H1 (cell line): ENCODE measurements at regions not wholly inside any gene's neighbourhood (a gene's known extent, or its start where the extent isn't known, plus 50 kb on each side); places are given as distances from the start of the nearest gene placed in this dataset.

Experiments
- CTCF ChIA-PET: fragments of 300-600 bp; sonication (Branson Sonifier 250); formaldehyde crosslinking; loops from one replicate; lab custom pipeline; 2021; ENCODE audit not compliant: partially characterized antibody; lab: Charles Lee
- POLR2A ChIA-PET: fragments of 300-600 bp; sonication (Branson Sonifier 250); formaldehyde crosslinking; loops from one replicate; lab custom pipeline; 2021; ENCODE audit warnings: inconsistent platforms; ENCODE audit not compliant: partially characterized antibody; lab: Charles Lee
- DNase-seq, 2 experiments: peaks; one replicate each; pipeline versions ENCODE4 v3.0.0 to v3.0.0-alpha.2; 2010 to 2022; ENCODE audit warnings: low spot score in 2 of 2, low read depth in 1 of 2, mixed read lengths in 1 of 2
- FAIRE-seq: peaks from 2 replicates; lab custom pipeline; 2011; peaks lifted over from hg19 to GRCh38; lab: Jason Lieb, UNC
- H2AFZ ChIP-seq: 2 replicates; pipeline ENCODE4 v1.8.1; 2012; ENCODE audit warnings: low read length, inconsistent platforms
- H2AK5ac ChIP-seq: 2 replicates; pipeline ENCODE4 v1.6.1; 2013; ENCODE audit warnings: low read depth, low read length
- H2BK120ac ChIP-seq: replicated peaks from 2 replicates; pipeline ENCODE3; 2013; ENCODE audit warnings: low read depth, low read length, inconsistent platforms
- H2BK12ac ChIP-seq: 2 replicates; pipeline ENCODE4 v1.6.1; 2013; ENCODE audit warnings: low read depth, low read length
- H2BK15ac ChIP-seq: 2 replicates; pipeline ENCODE4 v1.6.1; 2013; ENCODE audit warnings: low read length
- H2BK20ac ChIP-seq: 2 replicates; pipeline ENCODE4 v1.6.1; 2013; ENCODE audit warnings: low read length
- H2BK5ac ChIP-seq: 2 replicates; pipeline ENCODE4 v1.6.1; 2013; ENCODE audit warnings: low read depth, low read length
- H3K14ac ChIP-seq: 2 replicates; pipeline ENCODE4 v1.6.1; 2013; ENCODE audit warnings: inconsistent platforms; ENCODE audit not compliant: insufficient read length
- H3K18ac ChIP-seq: 2 replicates; pipeline ENCODE4 v1.6.1; 2013; ENCODE audit warnings: low read length; ENCODE audit errors: extremely low read depth
- H3K23ac ChIP-seq: 2 replicates; pipeline ENCODE4 v1.6.1; 2013; ENCODE audit warnings: inconsistent platforms; ENCODE audit not compliant: insufficient read length
- H3K23me2 ChIP-seq: 2 replicates; pipeline ENCODE4 v1.6.1; 2013; ENCODE audit warnings: low read depth, low read length
- H3K27ac ChIP-seq: 2 replicates; pipeline ENCODE4 v1.6.1; 2011; ENCODE audit warnings: low read depth, low read length, inconsistent platforms
- H3K27me3 ChIP-seq, 4 experiments: replicated peaks in 1 of 4; 1 replicate in 1 of 4; 2 replicates in 3 of 4; pipeline versions ENCODE4 v1.6.1 to v1.8.1; 2011 to 2013; ENCODE audit warnings: low read length in 3 of 4, mild to moderate bottlenecking in 3 of 4, inconsistent platforms in 2 of 4, mixed read lengths in 2 of 4, moderate library complexity in 1 of 4; ENCODE audit not compliant: control insufficient read depth in 3 of 4, insufficient read depth in 3 of 4; ENCODE audit errors: extremely low read depth in 1 of 4
- H3K36me3 ChIP-seq, 4 experiments: 2 replicates each; pipeline versions ENCODE4 v1.6.1 to v1.8.1; 2011 to 2013; ENCODE audit warnings: mild to moderate bottlenecking in 4 of 4, low read length in 3 of 4, moderate library complexity in 2 of 4, control low read depth in 1 of 4, inconsistent platforms in 1 of 4; ENCODE audit not compliant: insufficient read depth in 4 of 4, control insufficient read depth in 2 of 4
- H3K4ac ChIP-seq: replicated peaks from 2 replicates; pipeline ENCODE3; 2013; ENCODE audit warnings: low read length, low read depth, mixed read lengths, inconsistent platforms; ENCODE audit not compliant: insufficient read length
- H3K4me1 ChIP-seq, 4 experiments: replicated peaks in 1 of 4; 1 replicate in 1 of 4; 2 replicates in 3 of 4; pipeline versions ENCODE4 v1.6.1 to v1.8.1; 2011 to 2013; ENCODE audit warnings: low read length in 3 of 4, inconsistent platforms in 2 of 4, mixed read lengths in 1 of 4; ENCODE audit not compliant: insufficient read depth in 4 of 4, control insufficient read depth in 3 of 4
- H3K4me2 ChIP-seq, 2 experiments: 2 replicates each; pipeline versions ENCODE4 v1.6.1 to v1.8.1; 2011 to 2013; ENCODE audit warnings: low read depth in 2 of 2, low read length in 2 of 2, control low read depth in 1 of 2, inconsistent platforms in 1 of 2, mild to moderate bottlenecking in 1 of 2; ENCODE audit not compliant: insufficient read depth in 1 of 2
- H3K4me3 ChIP-seq, 4 experiments: fragments of 200-600, 300-600 bp in 1 of 4; sonication (generic), shearing (Covaris generic), sonication (Bioruptor Twin) in 1 of 4; 2 replicates each; pipeline versions ENCODE4 v1.5.1 to v1.8.1; 2011 to 2016; ENCODE audit warnings: low read length in 4 of 4, low read depth in 3 of 4, control low read depth in 2 of 4, inconsistent platforms in 2 of 4, mild to moderate bottlenecking in 2 of 4, mixed read lengths in 1 of 4, moderate library complexity in 1 of 4; ENCODE audit not compliant: insufficient read depth in 2 of 4; ENCODE audit errors: extremely low read depth in 1 of 4
- H3K56ac ChIP-seq: replicated peaks from 2 replicates; pipeline ENCODE3; 2013; ENCODE audit warnings: low read depth, mild to moderate bottlenecking, mixed read lengths, low read length, inconsistent platforms; ENCODE audit not compliant: insufficient read length
- H3K79me1 ChIP-seq: 2 replicates; pipeline ENCODE4 v1.6.1; 2013; ENCODE audit warnings: low read depth, low read length, control low read depth
- H3K79me2 ChIP-seq, 2 experiments: 2 replicates each; pipeline versions ENCODE4 v1.6.1 to v1.8.1; 2012 to 2013; ENCODE audit warnings: low read length in 2 of 2, mild to moderate bottlenecking in 2 of 2, inconsistent platforms in 1 of 2; ENCODE audit not compliant: insufficient read depth in 2 of 2, control insufficient read depth in 1 of 2
- H3K9ac ChIP-seq, 4 experiments: replicated peaks in 1 of 4; 1 replicate in 1 of 4; 2 replicates in 3 of 4; pipeline versions ENCODE4 v1.6.1 to v1.8.1; 2011 to 2013; ENCODE audit warnings: low read depth in 3 of 4, low read length in 3 of 4, control low read depth in 2 of 4, mild to moderate bottlenecking in 2 of 4, moderate library complexity in 2 of 4, inconsistent platforms in 1 of 4; ENCODE audit errors: extremely low read depth in 1 of 4
- H3K9me3 ChIP-seq, 2 experiments: 2 replicates each; pipeline versions ENCODE4 v1.6.1 to v1.8.1; 2012 to 2013; ENCODE audit warnings: mild to moderate bottlenecking in 2 of 2, moderate library complexity in 2 of 2, control low read depth in 1 of 2, inconsistent platforms in 1 of 2, low read depth in 1 of 2, low read length in 1 of 2, mixed read lengths in 1 of 2; ENCODE audit not compliant: insufficient read depth in 2 of 2
- H4K20me1 ChIP-seq, 2 experiments: replicated peaks in 1 of 2; 2 replicates each; pipeline versions ENCODE3 to v1.8.1; 2011 to 2013; ENCODE audit warnings: inconsistent platforms in 2 of 2, low read length in 2 of 2, mild to moderate bottlenecking in 1 of 2; ENCODE audit not compliant: insufficient read depth in 2 of 2, control insufficient read depth in 1 of 2
- H4K5ac ChIP-seq: 2 replicates; pipeline ENCODE4 v1.6.1; 2013; ENCODE audit warnings: low read length, low read depth, mixed read lengths, inconsistent platforms; ENCODE audit not compliant: insufficient read length
- H4K8ac ChIP-seq: 2 replicates; pipeline ENCODE4 v1.8.0; 2013; ENCODE audit warnings: mild to moderate bottlenecking, moderate library complexity, low read length, inconsistent platforms; ENCODE audit not compliant: insufficient read depth; ENCODE audit errors: extremely low read depth
- H4K91ac ChIP-seq: replicated peaks from 2 replicates; pipeline ENCODE3; 2013; ENCODE audit warnings: low read length, mixed read lengths, inconsistent platforms; ENCODE audit not compliant: insufficient read length
- CREB1 ChIP-seq: IDR thresholded peaks from 2 replicates; pipeline ENCODE4 v1.6.1; 2012; ENCODE audit warnings: inconsistent platforms
- CTBP2 ChIP-seq: IDR thresholded peaks from 2 replicates; pipeline ENCODE4 v1.7.0; 2011; ENCODE audit warnings: borderline replicate concordance, mild to moderate bottlenecking, moderate library complexity, mixed read lengths, low read length; ENCODE audit not compliant: insufficient read depth, insufficient read length
- HDAC2 ChIP-seq, 2 experiments: fragments of 300-600 bp in 1 of 2; sonication (generic) in 1 of 2; IDR thresholded peaks; 2 replicates each; pipeline ENCODE4 v1.6.1; 2011 to 2012; ENCODE audit warnings: low read depth in 2 of 2, low read length in 2 of 2, mild to moderate bottlenecking in 2 of 2, moderate library complexity in 2 of 2, borderline replicate concordance in 1 of 2, inconsistent platforms in 1 of 2
- NANOG ChIP-seq: IDR thresholded peaks from 2 replicates; pipeline ENCODE4 v1.6.1; 2011; ENCODE audit warnings: low read length, low read depth, mild to moderate bottlenecking, inconsistent platforms; ENCODE audit not compliant: insufficient read depth, poor library complexity, severe bottlenecking
- POLR2AphosphoS5 ChIP-seq: IDR thresholded peaks from 2 replicates; pipeline ENCODE4 v1.6.1; 2011; ENCODE audit warnings: low read depth, low read length
- WGBS, 2 experiments: shearing (Covaris generic) in 1 of 2; methylation state at CpG; one replicate each; pipeline versions ENCODE4 v1.1.6 to v1.1.7; 2013 to 2015; ENCODE audit warnings: low lambda C conversion rate in 2 of 2, mixed read lengths in 2 of 2, inconsistent platforms in 1 of 2, low coverage in 1 of 2, missing lambda C conversion rate in 1 of 2; ENCODE audit not compliant: insufficient replicate concordance in 2 of 2, insufficient coverage in 1 of 2, insufficient read length in 1 of 2; ENCODE audit errors: extremely low coverage in 1 of 2, missing lambda C conversion rate in 1 of 2; 5-methylcytosine and 5-hydroxymethylcytosine counted together

GRCh38 chr21:9760398-9761074, 760.8 kb upstream of the TPTE start:
- H2AFZ ChIP-seq, result no peak overlapping the region
- no peaks in the 10 kb centered on the region for H3K79me1 ChIP-seq
- no peaks in the 10 kb centered on the region; a peak in 1 of 8 replicates for H3K36me3 ChIP-seq
- no peak overlapping the region for H3K27ac ChIP-seq
- no peak overlapping the region for H3K18ac ChIP-seq
- no peaks in the 10 kb centered on the region for H3K4me1 ChIP-seq
- H2AK5ac ChIP-seq, result no peak overlapping the region
- H3K56ac ChIP-seq, result no peak overlapping the region
- H3K27me3 ChIP-seq, result no peaks in the 10 kb centered on the region
- H3K14ac ChIP-seq, result no peak overlapping the region
- no peak overlapping the region for H4K5ac ChIP-seq
- CTCF ChIA-PET, result no interaction called here
- no peak overlapping the region for H3K4me2 ChIP-seq
- no peak overlapping the region for H2BK12ac ChIP-seq
- H4K91ac ChIP-seq, result no peak overlapping the region
- FAIRE-seq, result no peak
- POLR2A ChIA-PET, result no interaction called here
- no peaks in the 10 kb centered on the region for H4K20me1 ChIP-seq
- DNase-seq, result no peak
- H3K9ac ChIP-seq, result no peak overlapping the region
- H2BK15ac ChIP-seq, result no peak overlapping the region
- peaks cover 2% of the 10 kb centered on the region; the same call in 1 of the 2 replicates for H3K23me2 ChIP-seq
- WGBS, 2 experiments, result 77% methylated on average over 5 of the region's 5 CpGs; no CpG with 5 or more reads in 1 of the 2 experiments
- H2BK5ac ChIP-seq, result no peak overlapping the region
- H3K4me3 ChIP-seq, result no peak overlapping the region
- no peak overlapping the region for H2BK20ac ChIP-seq
- H3K23ac ChIP-seq, result no peak overlapping the region
- H3K4ac ChIP-seq, result no peak overlapping the region
- no peak overlapping the region for H4K8ac ChIP-seq
- H3K9me3 ChIP-seq, result peaks cover 74 to 78% of the 10 kb centered on the region in 2 experiments
- H3K79me2 ChIP-seq, result no peaks in the 10 kb centered on the region
- H2BK120ac ChIP-seq, result no peak overlapping the region
- TF ChIP-seq NANOG (no peak), CREB1 (no peak), POLR2AphosphoS5 (no peak), CTBP2 (no peak), HDAC2 (IDR thresholded peaks at IDR 0.05; ENCODE audit: borderline replicate concordance in 1 of 2, low read depth in 2 of 2, low read length in 2 of 2) (no peak)
